ENCODE measurements at regions not wholly inside any gene's neighbourhood (a gene's known extent, or its start where the extent isn't known, plus 50 kb on each side); places are given as distances from the start of the nearest gene placed in this dataset.
"Not testable (repeated sequence)": the region's sequence is repeated elsewhere in the genome, so short reads cannot be mapped to it uniquely, and the experiment has no call there.

DNA sequence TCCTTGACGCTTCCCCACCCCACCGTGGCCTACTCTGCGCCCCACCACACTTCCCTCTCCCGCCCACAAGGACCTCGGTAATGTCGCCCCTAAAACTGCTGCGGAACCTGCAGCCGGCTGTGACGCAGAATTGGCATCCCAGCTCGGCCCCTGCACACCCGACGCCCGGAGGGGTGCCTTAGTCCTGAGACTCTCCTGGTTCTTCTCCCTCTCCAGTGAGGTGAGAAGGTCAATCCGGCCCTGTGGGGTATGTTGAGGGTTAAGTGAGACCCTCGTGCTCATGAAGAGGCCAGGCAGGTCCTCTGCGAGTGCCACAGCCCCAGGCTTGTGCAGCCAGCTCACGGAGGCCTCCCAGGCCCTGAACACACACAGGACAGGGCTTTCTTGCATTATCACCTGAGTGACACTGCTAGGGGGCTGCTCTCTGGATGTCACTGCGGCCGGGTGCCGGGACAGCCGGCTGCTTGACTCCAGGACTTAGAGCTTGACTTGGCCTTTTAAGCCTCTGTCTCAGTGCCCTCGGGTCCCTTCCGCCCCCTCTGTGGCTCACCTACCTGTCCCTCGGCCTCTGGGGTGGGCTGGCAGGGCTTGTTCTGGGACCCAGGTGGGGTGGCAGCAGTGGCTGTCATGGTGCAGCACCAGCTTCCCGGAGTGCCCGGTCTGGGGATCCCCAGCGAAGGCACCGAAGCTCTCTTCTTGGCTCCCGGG lies 106.9 kb upstream of the C14orf180 start:
- DNase-seq: no peak

DNA sequence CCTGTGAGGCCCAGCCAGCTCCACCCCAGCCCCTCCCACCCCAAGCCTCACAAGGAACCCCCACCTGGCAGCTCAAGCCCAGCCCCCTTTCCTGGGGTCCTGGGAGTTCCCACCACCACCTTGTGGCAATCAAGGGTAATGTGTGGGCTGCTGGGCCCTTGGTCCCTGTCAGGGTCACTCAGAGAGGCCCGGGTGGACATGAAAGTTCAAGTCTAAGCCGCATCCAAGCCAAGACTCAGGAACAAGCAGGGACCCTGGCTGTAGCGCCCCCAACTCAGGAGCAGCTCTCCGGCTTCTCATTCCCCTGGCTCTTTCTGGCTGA lies 106.4 kb upstream of the C14orf180 start:
- DNase-seq: no peak

DNA sequence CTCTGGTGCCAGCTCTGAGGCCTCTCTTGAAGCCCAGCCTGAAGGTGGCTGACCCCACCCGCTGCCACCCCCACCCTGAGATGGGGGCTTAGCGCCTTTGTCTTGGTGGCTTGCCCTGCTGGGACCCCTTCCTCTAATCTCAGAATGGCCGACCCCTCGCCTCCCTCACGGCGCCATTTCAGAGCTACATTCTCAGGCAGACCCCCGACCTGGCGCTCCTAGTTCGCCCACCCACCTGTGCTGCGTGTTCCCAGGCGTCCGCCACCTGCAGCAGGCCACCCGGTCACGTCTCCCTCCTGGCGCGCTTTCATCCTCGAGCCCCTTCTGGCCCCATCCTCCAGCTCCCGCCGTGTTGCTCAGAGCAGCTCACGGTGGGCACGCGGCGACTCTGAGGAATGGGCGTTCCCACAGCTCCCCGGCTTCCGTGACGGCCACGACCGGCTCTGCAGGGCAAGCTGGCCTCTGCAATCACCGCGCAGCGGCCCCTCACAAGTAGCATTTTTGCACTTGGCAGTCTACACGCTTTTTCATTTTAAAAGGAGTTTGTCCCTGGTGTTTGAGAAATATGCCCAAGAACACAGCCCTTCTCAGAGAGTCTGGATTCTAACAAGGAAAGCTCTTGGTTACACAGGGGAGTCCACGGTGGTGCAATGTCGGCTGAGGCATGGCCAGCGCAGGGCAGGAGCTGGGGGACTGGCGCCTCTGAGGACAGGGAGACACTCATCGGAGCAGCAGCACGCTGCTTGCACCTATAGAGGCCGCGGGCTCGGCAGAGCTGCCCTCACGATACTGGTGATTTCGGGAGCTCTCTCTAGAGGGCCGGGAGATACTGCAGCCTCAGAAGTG lies 105.7 kb upstream of the C14orf180 start:
- no peak for DNase-seq

DNA sequence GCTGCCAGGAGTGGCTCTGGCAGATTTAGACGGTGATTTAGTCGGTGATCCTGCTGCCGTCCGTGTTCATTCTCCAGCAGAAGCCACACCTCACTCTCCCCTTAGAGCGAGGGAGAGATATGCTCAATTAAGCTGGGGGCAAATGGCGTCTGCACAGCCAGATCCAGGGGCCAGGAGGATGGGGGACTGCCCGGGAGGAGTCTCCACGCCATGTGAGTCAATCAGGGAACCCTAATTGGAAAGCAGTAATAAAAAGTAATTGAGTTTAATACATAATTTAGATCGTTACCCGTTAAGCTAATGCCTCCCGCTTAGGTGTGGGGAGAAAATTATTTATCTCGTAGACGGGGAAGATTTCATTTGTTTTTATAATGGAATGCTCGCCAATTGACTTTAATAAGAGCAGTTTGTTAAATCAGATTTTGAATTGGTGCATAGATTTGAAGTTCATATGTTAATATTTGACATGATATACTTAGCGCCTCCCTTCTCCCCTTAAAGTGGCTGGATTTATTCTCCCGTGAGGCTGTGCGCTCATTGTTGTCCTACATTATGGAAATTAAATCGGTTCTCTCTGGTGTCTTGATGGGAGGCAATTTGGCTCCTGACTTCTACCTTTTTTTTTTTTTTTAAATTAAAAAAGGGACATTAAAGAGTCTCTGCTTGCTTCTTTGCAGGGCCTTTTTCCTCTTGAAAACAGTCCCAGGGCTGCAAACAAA lies 104.9 kb upstream of the C14orf180 start:
- no peak for DNase-seq

DNA sequence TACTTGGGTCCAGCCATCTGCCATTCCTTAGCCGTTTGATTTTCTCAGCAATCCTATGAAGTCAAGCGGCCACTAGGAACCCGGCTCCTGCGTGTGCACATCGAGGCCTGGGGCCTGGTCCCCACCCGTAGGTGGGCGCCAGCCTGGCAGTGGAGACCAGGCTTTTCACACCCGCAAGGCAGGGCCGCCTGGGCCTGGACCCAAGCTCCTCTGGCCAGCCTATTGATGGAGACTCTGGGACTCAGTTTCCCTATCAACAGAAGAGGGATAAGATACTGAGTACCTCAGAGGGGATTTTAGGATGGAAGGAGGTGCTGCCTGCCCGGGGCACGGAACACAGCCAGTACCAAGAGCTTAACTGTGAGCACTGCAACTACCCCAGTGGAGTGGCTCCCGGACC lies 104.3 kb upstream of the C14orf180 start:
- DNase-seq: no peak

DNA sequence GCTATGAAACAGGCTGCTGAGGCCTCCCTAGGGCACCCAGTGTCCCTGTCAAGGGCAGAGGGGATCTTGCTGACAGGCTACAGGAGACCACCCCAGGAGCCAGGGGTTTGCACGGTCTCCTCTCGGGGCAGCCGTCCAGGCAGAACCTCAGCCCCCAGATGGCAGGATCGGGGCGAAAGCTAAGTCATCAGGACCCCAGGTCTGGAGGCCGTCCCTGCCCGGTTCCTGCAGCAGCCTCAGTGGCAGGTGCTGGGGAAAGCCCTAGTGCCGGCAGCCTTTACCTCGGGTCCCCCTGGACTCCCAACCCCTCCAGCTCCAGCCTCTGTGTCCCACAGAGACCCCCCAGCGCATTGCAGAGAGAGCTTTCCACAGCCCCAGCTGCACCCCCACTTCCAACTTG lies 103.8 kb upstream of the C14orf180 start:
- DNase-seq: no peak

DNA sequence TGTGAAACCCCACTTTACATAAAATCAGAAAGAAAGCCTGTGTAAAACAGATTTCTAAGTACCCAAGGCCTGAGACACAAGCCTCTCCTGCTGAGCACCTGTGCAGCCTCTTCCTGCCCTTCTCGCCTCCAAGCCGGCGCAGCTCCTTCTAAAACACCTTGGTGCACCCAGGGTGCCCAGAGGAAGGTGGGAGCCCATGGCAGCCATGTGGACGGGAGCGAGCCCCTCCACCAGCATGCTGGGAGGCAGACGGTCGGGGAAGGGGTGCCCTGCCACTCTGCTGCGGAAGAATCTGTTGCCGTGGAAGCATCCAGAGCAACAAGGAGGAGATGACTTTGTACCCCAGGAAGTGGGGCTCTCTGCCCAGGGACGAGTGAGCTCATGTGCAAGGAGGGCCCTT lies 103.1 kb upstream of the C14orf180 start:
- DNase-seq: no peak

DNA sequence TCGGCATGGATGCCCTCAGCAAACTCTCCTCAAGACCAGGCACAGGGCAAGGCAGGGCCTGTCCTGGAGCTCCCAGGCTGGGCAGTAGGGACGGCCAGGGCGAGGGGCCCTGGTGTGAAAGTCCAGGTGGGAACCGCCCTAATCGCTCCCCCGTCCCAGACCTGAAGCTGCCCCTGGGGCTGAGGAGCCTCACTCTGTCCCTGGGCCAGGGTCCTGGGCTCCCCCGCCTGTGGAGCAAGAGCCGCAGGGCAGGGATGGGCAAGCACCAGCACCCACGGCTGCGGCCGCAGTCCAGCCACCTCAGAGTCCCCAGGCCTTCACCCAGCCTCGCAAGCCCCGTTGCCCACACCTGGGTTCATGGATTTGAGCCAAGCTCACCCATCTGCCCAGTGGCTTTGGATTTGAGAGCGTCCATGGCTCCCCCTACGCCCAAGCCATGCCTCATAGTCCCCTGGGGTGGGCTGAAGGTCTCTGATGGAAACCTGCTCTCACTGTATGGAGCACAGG lies 102.4 kb upstream of the C14orf180 start:
- no peak for DNase-seq

DNA sequence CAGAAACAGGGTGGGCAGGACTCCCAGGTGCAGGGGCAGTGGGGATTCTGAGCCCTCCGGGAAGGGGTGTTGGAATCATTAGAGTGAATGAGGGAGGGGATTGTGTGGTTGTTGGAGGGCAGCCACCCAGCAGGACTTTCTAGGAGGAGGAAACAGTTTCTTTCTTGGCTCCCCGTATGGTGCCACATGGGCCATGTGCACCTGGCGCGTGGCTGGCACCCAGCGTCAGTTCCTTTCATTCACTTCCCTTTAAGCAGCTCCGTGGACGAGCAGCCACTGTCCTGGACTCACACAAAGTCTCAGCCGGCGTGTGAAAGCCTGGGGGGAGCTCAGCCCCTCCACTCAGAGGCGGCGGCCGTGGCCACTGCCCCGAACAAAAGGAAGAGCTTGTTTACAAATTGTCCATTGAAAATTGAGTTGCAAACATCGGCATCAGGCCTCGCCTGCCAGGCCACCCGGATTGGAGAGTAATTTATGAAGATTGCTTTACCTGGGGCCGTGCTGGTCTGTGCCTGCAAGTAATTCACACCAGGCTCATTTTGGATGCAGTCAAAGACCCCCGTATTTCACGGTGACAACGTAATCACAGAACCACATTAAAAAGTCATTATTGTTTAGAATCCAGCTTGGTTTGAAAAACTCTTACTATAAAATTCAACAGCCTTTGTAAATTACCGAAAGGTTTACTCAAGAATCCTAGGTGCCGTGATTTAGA lies 101.7 kb upstream of the C14orf180 start:
- no peak for DNase-seq

DNA sequence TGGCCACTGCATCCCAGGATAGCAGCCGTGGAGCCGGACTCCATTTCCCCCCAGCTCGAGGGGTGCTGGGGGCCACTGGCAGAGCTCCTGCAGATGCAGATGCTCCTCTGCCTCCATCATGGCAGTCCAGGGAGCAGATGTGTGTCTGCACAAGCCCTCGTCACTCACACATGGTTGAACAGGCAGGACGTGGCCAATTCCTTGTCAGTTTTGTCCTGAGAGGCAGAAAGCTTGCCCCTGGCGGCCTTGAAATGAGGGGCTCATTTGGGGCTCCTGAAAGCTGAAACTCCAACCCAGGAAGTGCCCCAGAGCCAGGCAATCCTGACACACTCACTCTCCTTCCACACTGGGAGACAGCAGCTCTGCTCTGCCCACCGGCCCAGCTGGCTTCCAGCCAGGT lies 100.9 kb upstream of the C14orf180 start:
- DNase-seq: no peak

DNA sequence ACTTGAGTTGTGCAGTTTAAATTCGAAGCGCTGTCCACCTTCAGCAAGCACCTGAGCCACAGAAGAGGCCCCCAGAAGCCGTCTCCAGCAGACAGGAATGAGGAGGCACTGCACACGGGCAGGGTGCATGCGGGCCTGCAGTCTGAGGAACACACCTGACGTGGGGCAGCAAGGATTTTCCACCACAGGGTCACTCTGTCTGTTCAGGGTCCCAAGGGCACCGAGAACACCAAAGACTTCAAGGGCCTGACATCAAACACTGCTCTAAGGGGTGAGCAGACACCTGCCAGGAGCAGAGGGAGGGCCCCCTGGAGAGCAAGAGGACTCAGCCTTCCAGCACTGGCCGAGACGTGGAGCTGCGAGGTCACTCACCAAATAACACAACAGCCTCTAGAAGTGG lies 99.7 kb upstream of the C14orf180 start:
- DNase-seq: no peak

DNA sequence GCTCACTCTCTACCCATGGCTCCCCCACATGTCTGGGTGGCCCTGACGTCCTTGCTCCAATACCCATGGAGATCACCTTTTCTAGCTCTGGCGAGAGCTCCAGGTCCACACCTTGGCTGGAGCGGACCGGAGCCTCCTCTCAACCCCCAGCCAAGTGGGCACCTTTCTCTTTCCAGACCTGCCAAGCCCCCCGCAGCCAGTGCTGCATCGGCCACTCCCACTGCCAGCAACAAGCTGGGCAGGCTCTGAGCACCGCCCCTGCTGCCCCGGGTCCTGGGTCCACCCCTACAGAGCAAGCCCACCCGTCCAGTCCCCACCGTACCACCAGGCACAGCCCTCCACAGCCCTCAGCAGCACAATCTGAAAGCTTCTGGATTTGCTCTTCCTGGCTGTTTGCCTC lies 98.2 kb upstream of the C14orf180 start:
- DNase-seq: no peak

DNA sequence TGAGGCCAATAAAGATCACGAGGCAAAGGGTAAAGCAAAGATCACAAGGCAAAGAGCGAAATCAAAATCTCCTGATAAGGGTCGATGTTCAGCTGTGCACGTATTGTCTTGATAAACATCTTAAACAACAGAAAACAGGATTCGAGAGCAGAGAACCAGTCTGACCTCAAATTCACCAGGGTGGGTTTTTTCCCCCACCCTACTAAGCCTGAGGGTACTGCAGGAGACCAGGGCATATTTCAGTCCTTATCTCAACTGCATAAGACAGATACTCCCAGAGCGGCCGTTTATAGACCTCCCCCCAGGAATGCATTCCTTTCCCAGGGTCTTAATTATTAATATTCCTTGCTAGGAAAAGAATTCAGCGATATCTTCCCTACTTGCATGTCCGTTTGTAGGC lies 97.5 kb upstream of the C14orf180 start:
- not testable (repeated sequence) for DNase-seq

DNA sequence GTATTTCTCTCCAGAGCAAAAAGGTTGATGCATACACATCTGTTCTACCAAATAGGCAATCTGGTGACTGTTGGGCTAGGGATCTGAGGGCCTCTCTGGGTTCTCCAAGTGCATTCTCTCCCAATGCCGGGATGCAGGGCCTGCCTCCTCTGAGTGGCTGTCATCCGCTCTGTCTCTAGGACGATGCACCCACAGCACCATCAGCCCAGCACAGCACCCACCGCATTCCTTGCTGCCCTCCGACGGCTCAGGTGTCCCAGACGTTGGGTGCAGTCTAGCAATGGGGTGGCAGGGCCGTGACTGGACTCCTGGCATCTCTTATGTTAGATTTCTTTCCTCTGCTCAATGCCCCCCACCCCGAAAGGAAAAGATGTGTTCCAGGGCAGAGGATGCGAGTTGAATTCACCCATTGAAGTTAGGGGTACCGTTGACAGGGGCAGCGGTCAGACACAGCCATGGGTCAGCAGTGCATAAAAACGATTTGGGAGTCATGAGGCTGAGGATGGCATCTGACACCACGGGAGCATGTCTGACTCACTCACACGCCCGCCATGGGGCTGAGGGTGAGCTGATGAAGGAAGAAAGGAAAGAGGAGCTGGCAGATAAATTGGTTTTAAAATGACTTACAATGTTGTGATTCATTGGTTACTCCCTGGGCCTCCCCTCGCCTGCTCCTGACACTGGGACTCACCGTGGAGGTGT lies 93.2 kb upstream of the C14orf180 start:
- no peak for DNase-seq

DNA sequence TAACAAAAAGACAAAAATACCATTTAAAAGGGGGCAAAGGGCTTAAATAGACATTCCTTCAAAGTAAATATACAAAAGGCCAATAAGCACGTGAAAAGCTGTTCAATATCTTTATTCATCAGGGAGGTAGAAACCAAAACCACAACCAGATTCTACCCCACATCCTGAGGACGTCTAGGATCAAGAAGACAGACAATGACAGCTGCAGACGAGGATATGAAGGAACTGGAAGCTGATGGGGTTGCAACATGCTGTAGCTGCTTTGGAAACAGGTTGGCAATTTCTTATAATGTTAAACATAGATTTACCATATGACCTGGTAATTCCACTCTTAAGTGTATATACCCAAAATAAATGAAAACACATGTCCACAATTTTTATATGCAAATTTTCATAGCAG lies 85.1 kb upstream of the C14orf180 start:
- no peak for DNase-seq

DNA sequence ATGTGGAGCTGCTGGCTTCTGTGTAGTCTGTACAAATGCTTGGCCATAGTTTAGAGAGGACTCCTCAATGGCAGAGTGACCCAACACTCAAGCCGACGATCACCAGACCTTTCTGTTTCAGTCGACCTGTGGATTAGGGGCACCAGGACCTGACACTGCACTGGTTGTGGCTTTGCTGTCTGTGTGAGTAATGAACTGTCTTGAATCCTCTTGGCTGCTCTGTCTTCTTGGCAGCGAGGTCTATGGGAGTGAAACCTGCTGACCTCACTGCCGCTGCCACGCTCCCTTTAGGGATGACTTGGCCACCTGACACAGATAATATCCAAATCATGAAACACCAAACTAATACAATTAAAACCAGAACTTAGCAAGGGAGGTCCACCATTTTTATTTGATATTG lies 83.5 kb upstream of the C14orf180 start:
- no peak for DNase-seq

DNA sequence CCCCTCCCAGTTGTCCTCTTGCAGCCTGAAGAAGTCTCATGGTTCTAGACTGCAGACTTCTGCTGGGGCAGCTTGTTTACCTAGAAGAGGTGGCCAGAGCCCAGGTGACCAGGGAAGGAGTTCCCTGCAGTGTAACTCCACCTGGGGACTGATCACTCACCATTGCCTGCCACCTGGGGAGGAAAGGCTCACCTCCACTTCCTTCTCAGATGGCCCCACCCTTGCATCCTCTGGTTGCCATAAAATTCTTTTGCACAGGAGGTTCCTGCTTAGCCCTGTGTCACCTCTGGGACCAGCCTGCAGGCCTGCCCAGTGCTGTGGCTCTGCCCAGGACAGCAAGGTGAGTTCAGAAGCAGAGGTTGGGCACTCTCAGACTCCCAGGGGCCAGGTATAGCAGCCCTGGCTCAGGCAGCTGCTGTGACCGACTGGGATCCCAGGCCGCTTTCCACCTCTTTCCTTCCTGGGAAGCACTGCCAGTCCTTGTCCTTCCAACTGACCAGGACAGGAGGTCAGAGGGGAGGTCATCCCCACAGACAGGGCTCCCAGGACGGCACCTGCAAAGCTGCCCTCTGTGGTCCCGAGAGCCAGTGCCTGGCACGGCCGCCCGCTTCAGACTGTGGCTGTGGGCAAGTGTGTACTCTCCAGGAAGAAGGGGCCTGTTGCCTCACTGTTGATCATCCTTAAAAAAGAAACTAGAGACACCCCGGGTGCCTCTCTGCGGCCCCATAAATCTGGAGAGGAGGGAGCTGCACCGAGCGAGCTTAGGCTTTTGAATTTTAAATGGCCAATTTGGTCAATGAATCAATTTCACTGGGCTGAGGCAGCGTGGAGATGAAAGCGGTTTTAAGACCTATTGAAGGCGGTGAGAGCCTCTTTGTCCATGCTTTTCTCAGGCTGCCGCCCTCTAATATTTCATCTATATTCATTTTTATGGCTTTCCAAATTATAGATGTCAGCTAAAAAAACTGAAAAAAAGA lies 79.5 kb upstream of the C14orf180 start:
- DNase-seq: no peak

DNA sequence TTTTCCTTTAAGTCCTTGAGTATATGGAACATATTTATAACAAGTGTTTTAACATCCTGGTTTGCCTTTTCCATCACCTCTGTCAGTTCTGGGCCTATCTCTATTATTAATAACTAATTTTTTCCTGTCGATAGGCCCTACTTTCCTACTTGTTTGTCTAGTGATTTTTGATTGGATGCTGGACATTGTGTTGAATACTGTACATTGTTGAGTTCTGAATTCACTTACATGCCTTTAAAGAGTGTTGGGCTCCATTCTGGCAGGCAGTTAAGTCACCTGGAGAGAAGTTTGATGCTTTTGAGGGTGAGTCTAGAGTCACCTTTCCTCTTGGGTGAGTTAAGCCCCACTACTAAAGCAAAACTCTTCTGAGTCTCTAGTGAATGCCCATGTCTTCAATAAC lies 77.5 kb upstream of the C14orf180 start:
- no peak for DNase-seq

DNA sequence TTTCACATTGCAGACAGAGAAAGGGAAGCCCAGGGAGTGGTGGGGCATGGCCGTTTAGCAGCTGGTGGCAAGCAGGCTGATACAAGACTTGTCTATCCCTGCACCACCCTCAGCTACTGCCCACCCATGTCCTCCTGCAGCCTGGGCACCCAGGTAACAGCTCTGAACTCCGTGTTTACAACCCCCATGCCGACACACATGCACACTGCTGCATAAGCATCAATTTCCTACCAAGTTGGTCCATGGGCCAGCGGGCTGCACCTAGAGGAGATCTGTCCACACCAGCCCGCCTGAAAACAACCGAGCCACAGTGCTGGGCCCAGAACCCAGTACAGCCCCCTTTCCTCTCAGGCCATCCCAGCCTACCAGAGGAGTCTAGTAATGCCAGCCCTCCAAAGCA lies 75.9 kb upstream of the C14orf180 start:
- no peak for DNase-seq

DNA sequence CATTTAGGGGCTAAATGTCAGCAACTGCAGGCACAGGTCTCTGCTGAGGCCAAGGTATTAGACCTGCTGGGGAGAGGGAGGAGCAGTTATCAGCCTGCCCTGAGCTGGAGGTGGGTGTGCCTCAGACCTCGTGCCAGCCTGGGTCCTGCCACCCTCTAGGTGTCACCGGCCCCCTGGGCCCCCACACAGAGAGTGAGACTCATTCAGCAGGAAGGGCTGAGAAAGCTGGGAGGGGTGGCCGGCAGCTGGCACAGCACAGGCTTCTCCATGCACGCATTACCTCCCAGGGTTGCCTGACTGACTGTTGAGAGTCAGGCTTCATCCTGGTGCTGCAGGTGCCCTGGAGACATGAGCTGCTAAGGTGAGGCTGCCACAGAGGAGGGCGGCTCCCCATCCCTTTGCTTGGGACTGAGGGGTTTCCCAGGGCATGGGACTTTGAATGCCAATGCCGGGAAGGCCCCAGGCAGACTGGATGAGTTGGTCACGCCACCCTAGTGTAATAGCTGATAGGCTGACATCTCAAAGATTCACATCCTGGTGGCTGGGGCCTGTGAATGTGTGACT lies 75.3 kb upstream of the C14orf180 start:
- DNase-seq: no peak

All from DMS53 (cell line).